K562 (cell line): ENCODE measurements at regions not wholly inside any gene's neighbourhood (a gene's known extent, or its start where the extent isn't known, plus 50 kb on each side); places are given as distances from the start of the nearest gene placed in this dataset.

ENCODE experiments used
- ATAC-seq: fragments of 200-7000 bp; cut with Tn5 transposase; 3 replicates; pipeline ENCODE4 v1.9.1; 2020; ENCODE audit warnings: moderate library complexity
- BruUV-seq: library from RNA; stranded (reverse); fragments of 400-500 nt; replicated peaks from 2 replicates; lab custom pipeline; 2021; lab: Mats Ljungman, UMichigan
- CTCF ChIA-PET: fragments of 300-600 bp; formaldehyde crosslinking; extraction: SDS; loops from one replicate; lab custom pipeline; 2021; ENCODE audit warnings: low intra/inter-chr PET ratio; lab: Yijun Ruan, JAX
- POLR2A ChIA-PET: fragments of 300-600, 350-650 bp; sonication (Branson Sonifier 250); formaldehyde crosslinking; extraction: SDS; loops from one replicate; lab custom pipeline; 2021; ENCODE audit warnings: antibody characterized with exemption, inconsistent platforms; lab: Yijun Ruan, JAX
- DNase-seq, 4 experiments: peaks; one replicate each; pipeline versions ENCODE4 v3.0.0 to v3.0.0-alpha.2; 2011 to 2018; ENCODE audit warnings: low spot score in 3 of 4, mixed read lengths in 3 of 4; ENCODE audit errors: extremely low read depth in 1 of 4
- FAIRE-seq: peaks from 2 replicates; lab custom pipeline; 2011; peaks lifted over from hg19 to GRCh38; lab: Jason Lieb, UNC
- H2AFZ ChIP-seq: 2 replicates; pipeline ENCODE4 v1.6.0; 2011; ENCODE audit warnings: low read depth, low read length, control low read depth, inconsistent platforms
- H3K27ac ChIP-seq: fragments of 200-600 bp; 3 replicates; pipeline ENCODE4 v1.8.0; 2011; ENCODE audit warnings: low read depth, mild to moderate bottlenecking, control low read depth, inconsistent platforms, low read length, moderate library complexity, mixed read lengths; ENCODE audit errors: extremely low read depth
- H3K27me3 ChIP-seq, 2 experiments: fragments of 300-600 bp in 1 of 2; 2 replicates in 1 of 2; 3 replicates in 1 of 2; pipeline versions ENCODE4 v1.6.0 to v1.8.0; 2011; ENCODE audit warnings: inconsistent platforms in 2 of 2, low read length in 2 of 2, mild to moderate bottlenecking in 1 of 2, mixed read lengths in 1 of 2, moderate library complexity in 1 of 2; ENCODE audit not compliant: control insufficient read depth in 2 of 2, insufficient read depth in 2 of 2
- H3K36me3 ChIP-seq: fragments of 300-600 bp; 3 replicates; pipeline ENCODE4 v1.8.0; 2011; ENCODE audit warnings: mild to moderate bottlenecking, low read length, inconsistent platforms; ENCODE audit not compliant: control insufficient read depth, insufficient read depth
- H3K4me1 ChIP-seq, 2 experiments: fragments of 200-600 bp in 1 of 2; replicated peaks in 1 of 2; 2 replicates in 1 of 2; 3 replicates in 1 of 2; pipeline versions ENCODE4 v1.5.1 to v1.8.0; 2011; ENCODE audit warnings: inconsistent platforms in 2 of 2, low read length in 2 of 2, mild to moderate bottlenecking in 1 of 2, mixed read lengths in 1 of 2, moderate library complexity in 1 of 2; ENCODE audit not compliant: control insufficient read depth in 2 of 2, insufficient read depth in 2 of 2
- H3K4me2 ChIP-seq: 2 replicates; pipeline ENCODE4 v1.6.1; 2011; ENCODE audit warnings: low read length, control low read depth, inconsistent platforms, mixed read lengths; ENCODE audit not compliant: insufficient read depth
- H3K4me3 ChIP-seq: fragments of 200-600 bp; sonication (generic), shearing (Covaris generic); 2 replicates; pipeline ENCODE4 v1.5.1; 2016; ENCODE audit warnings: control low read depth, inconsistent platforms
- H3K79me2 ChIP-seq: fragments of 200-600 bp; 3 replicates; pipeline ENCODE4 v1.8.0; 2011; ENCODE audit warnings: low read length, inconsistent platforms; ENCODE audit not compliant: control insufficient read depth, insufficient read depth
- H3K9ac ChIP-seq, 2 experiments: 2 replicates each; pipeline versions ENCODE4 v1.6.0 to v1.6.1; 2011; ENCODE audit warnings: low read depth in 2 of 2, low read length in 2 of 2, control low read depth in 1 of 2, inconsistent platforms in 1 of 2, mild to moderate bottlenecking in 1 of 2, mixed read lengths in 1 of 2; ENCODE audit not compliant: insufficient read depth in 1 of 2
- H3K9me1 ChIP-seq: one replicate; pipeline ENCODE4 v1.6.0; 2011; ENCODE audit warnings: inconsistent platforms, mild to moderate bottlenecking, low read length, moderate library complexity; ENCODE audit not compliant: control insufficient read depth, insufficient read depth
- H3K9me3 ChIP-seq: replicated peaks from 2 replicates; pipeline ENCODE4 v1.5.1; 2011; ENCODE audit warnings: low read depth, low read length, inconsistent platforms; ENCODE audit not compliant: control insufficient read depth, insufficient read depth
- H4K20me1 ChIP-seq: replicated peaks from 2 replicates; pipeline ENCODE4 v1.6.1; 2011; ENCODE audit warnings: low read length, inconsistent platforms, mixed read lengths; ENCODE audit not compliant: control insufficient read depth, insufficient read depth
- ARNT ChIP-seq, 2 experiments: fragments of 450-650 bp; IDR thresholded peaks; 2 replicates each; pipeline ENCODE4 v1.6.1; 2016; ENCODE audit warnings: mild to moderate bottlenecking in 1 of 2
- CGGBP1 ChIP-seq: fragments of 250-450 bp; sonication (Bioruptor Pico); IDR thresholded peaks from 2 replicates; pipeline ENCODE4 v1.9.0; 2021; ENCODE audit warnings: mild to moderate bottlenecking
- CREB5 ChIP-seq: fragments of 250-450 bp; sonication (Bioruptor Pico); IDR thresholded peaks from 2 replicates; pipeline ENCODE4 v1.5.0; 2020; ENCODE audit warnings: mild to moderate bottlenecking
- E2F6 ChIP-seq, 2 experiments: IDR thresholded peaks; 2 replicates each; pipeline ENCODE4 v1.6.1; 2011; ENCODE audit warnings: borderline replicate concordance in 1 of 2, control low read depth in 1 of 2, low read depth in 1 of 2, low read length in 1 of 2, mild to moderate bottlenecking in 1 of 2, mixed read lengths in 1 of 2, moderate library complexity in 1 of 2; ENCODE audit not compliant: insufficient read depth in 1 of 2, insufficient read length in 1 of 2, poor library complexity in 1 of 2, severe bottlenecking in 1 of 2; ENCODE audit errors: extremely low read depth in 1 of 2
- HINFP ChIP-seq: fragments of 450-650 bp; conservative IDR thresholded peaks from 2 replicates; pipeline ENCODE4 v1.6.1; 2016; ENCODE audit warnings: missing genetic modification characterization, low read depth, mild to moderate bottlenecking, control low read depth, missing compliant biosample characterization
- IRF2 ChIP-seq: sonication (generic); formaldehyde crosslinking; IDR thresholded peaks from 2 replicates; pipeline ENCODE4 v1.8.1; 2022; ENCODE audit warnings: mild to moderate bottlenecking, missing genetic modification reagents
- KHSRP ChIP-seq: fragments of 450-650 bp; IDR thresholded peaks from 2 replicates; pipeline ENCODE4 v1.6.1; 2017
- KLF13 ChIP-seq: fragments of 450-650 bp; IDR thresholded peaks from 2 replicates; pipeline ENCODE4 v1.6.1; 2016; ENCODE audit warnings: missing genetic modification characterization, low read depth, mild to moderate bottlenecking, missing compliant biosample characterization, moderate library complexity, borderline replicate concordance
- MAZ ChIP-seq, 2 experiments: fragments of 450-650 bp in 1 of 2; sonication (generic) in 1 of 2; formaldehyde crosslinking; IDR thresholded peaks in 1 of 2; conservative IDR thresholded peaks in 1 of 2; 2 replicates each; pipeline versions ENCODE4 v1.4.0 to v1.5.0; 2020; ENCODE audit warnings: mild to moderate bottlenecking in 1 of 2, missing genetic modification reagents in 1 of 2
- NFIC ChIP-seq: fragments of 450-650 bp; IDR thresholded peaks from 2 replicates; pipeline ENCODE4 v1.6.1; 2017; ENCODE audit warnings: mild to moderate bottlenecking, inconsistent platforms
- NFYB ChIP-seq: IDR thresholded peaks from 2 replicates; pipeline ENCODE4 v1.6.1; 2011; ENCODE audit warnings: mild to moderate bottlenecking, moderate library complexity; ENCODE audit not compliant: insufficient read length; ENCODE audit errors: extremely low read depth
- TARDBP ChIP-seq: fragments of 450-650 bp; IDR thresholded peaks from 2 replicates; pipeline ENCODE4 v1.6.1; 2016
- TBL1XR1 ChIP-seq, 2 experiments: IDR thresholded peaks; 2 replicates each; pipeline ENCODE4 v1.6.1; 2012; ENCODE audit warnings: improper control_type of control experiment in 2 of 2, low read length in 2 of 2, mild to moderate bottlenecking in 1 of 2
- TCF7L2 ChIP-seq: fragments of 150-350 bp; IDR thresholded peaks from 2 replicates; pipeline ENCODE4 v1.6.1; 2016; ENCODE audit warnings: low read depth, mild to moderate bottlenecking, low read length, moderate library complexity
- ZNF639 ChIP-seq, 2 experiments: fragments of 200-800 bp in 1 of 2; sonication (Bioruptor generic) in 1 of 2; sonication (generic) in 1 of 2; formaldehyde crosslinking in 1 of 2; IDR thresholded peaks in 1 of 2; conservative IDR thresholded peaks in 1 of 2; 2 replicates each; pipeline versions ENCODE4 v1.5.0 to v1.6.1; 2016 to 2020; ENCODE audit warnings: missing compliant biosample characterization in 1 of 2, missing genetic modification characterization in 1 of 2, missing genetic modification reagents in 1 of 2
- ZNF696 ChIP-seq: fragments of 250-450 bp; sonication (Bioruptor Pico); conservative IDR thresholded peaks from 2 replicates; pipeline ENCODE4 v1.4.0; 2020; ENCODE audit warnings: mild to moderate bottlenecking, moderate library complexity
- ZNF75A ChIP-seq: fragments of 450-650 bp; formaldehyde crosslinking; IDR thresholded peaks from 2 replicates; pipeline ENCODE4 v1.4.0; 2020; ENCODE audit warnings: mild to moderate bottlenecking
- WGBS: fragments of 100-300 bp; shearing (Covaris generic); methylation state at CpG from one replicate; pipeline ENCODE4 v1.1.6; 2016; ENCODE audit warnings: low coverage, mixed read lengths; ENCODE audit not compliant: insufficient coverage; ENCODE audit errors: missing lambda C conversion rate; 5-methylcytosine and 5-hydroxymethylcytosine counted together
- in situ Hi-C: fragments of 300-500 bp; cut with MboI; formaldehyde crosslinking; loops from 4 replicates; pipeline ENCODE4 v1.15.0; 2018; ENCODE audit warnings: inconsistent platforms, mixed read lengths
- intact Hi-C: fragments of 100-400 bp; cut with micrococcal nuclease; formaldehyde crosslinking; loops from 2 replicates; pipeline ENCODE4 v1.14.2; 2022

- WGBS: 1% methylated on average over 6 of the region's 6 CpGs
- no peaks in the 10 kb centered on the region for H3K36me3 ChIP-seq
- POLR2A ChIA-PET: no interaction called here
- no peaks in the 10 kb centered on the region for H3K79me2 ChIP-seq
- intact Hi-C loops: no loop called here
- FAIRE-seq (no peak), DNase-seq (no peak), ATAC-seq (no peak)
- H3K4me1 ChIP-seq: no peaks in the 10 kb centered on the region
- H3K9me3 ChIP-seq: no peaks in the 10 kb centered on the region; the same call in 1 of the 2 replicates
- in situ Hi-C loops: no loop called here
- H4K20me1 ChIP-seq: no peaks in the 10 kb centered on the region
- no peaks in the 10 kb centered on the region for H3K9me1 ChIP-seq
- TF ChIP-seq NFIC (no peak), ZNF75A (CRISPR knock-in tag) (no peak), TBL1XR1 (IDR thresholded peaks at IDR 0.05; ENCODE audit: low read length in 2 of 2) (no peak), MAZ (CRISPR knock-in tag; conservative IDR thresholded peaks at IDR 0.05 in 1 of 2, IDR thresholded peaks at IDR 0.05 in 1 of 2) (no peak), NFYB (no peak), CREB5 (CRISPR knock-in tag) (no peak), ZNF696 (CRISPR knock-in tag) (no peak), KLF13 (tag) (no peak), CGGBP1 (no peak), TCF7L2 (no peak), TARDBP (no peak), IRF2 (no peak), HINFP (tag) (no peak), E2F6 (IDR thresholded peaks at IDR 0.05; ENCODE audit: borderline replicate concordance in 1 of 2, extremely low read depth in 1 of 2, insufficient read depth in 1 of 2, insufficient read length in 1 of 2, low read depth in 1 of 2, low read length in 1 of 2, poor library complexity in 1 of 2, severe bottlenecking in 1 of 2) (no peak), ARNT (IDR thresholded peaks at IDR 0.05) (no peak), KHSRP (no peak), ZNF639 (CRISPR knock-in tag; conservative IDR thresholded peaks at IDR 0.05 in 1 of 2, IDR thresholded peaks at IDR 0.05 in 1 of 2) (no peak)
- no TSS peak for BruUV-seq
- no peak overlapping the region for H3K4me3 ChIP-seq
- H3K27ac ChIP-seq: no peak overlapping the region
- H3K27me3 ChIP-seq: no peaks in the 10 kb centered on the region
- CTCF ChIA-PET: no interaction called here
- H3K9ac ChIP-seq: no peak overlapping the region
- no peak overlapping the region for H3K4me2 ChIP-seq
- no peak overlapping the region for H2AFZ ChIP-seq
Observed at GRCh38 chr1:189657715-189658114, 819.9 kb downstream of the BRINP3 start.
